ENCODE measurements at regions not wholly inside any gene's neighbourhood (a gene's known extent, or its start where the extent isn't known, plus 50 kb on each side); places are given as distances from the start of the nearest gene placed in this dataset.

GRCh38 chr4:30262379-30262778 lies 457.8 kb upstream of the PCDH7 start:
- Histone ChIP-seq H3K36me3 (ENCODE audit: insufficient read depth, low read length) (no peaks in the 10 kb centered on the region), H2AFZ (ENCODE audit: low read length) (no peak overlapping the region), H3K79me2 (ENCODE audit: insufficient read depth, low read depth, low read length) (no peaks in the 10 kb centered on the region), H4K20me1 (ENCODE audit: insufficient read depth, low read length) (no peaks in the 10 kb centered on the region), H3K4me2 (ENCODE audit: low read length) (no peak overlapping the region), H3K27ac (ENCODE audit: low read depth, low read length, poor library complexity, severe bottlenecking) (no peak overlapping the region), H3K9me2 (ENCODE audit: insufficient read depth, low read length) (no peaks in the 10 kb centered on the region), H3K4me1 (ENCODE audit: insufficient read depth, low read length, poor library complexity, severe bottlenecking) (no peaks in the 10 kb centered on the region), H3K4me3 (ENCODE audit: low read depth, low read length, poor library complexity, severe bottlenecking) (no peak overlapping the region), H3K9me3 (ENCODE audit: low read length) (0 out of 2 replicates have a peak, but pooled peaks cover 4% of the 10 kb centered on the region)
- ChIA-PET POLR2A (interaction anchor here (0.5 kb wide), 1 partner anchor 1024 kb away, joined by 3 read pairs; no protein-coding TSS in a partner anchor), CTCF (ENCODE audit: unreplicated experiment) (no interaction called here)
- no peak for DNase-seq (ENCODE audit: low spot score)
- TF ChIP-seq EZH2phosphoT487 (IDR thresholded peaks at IDR 0.05; ENCODE audit: borderline replicate concordance, low read depth, low read length): no peak
- TF ChIP-seq, protein P1, sequence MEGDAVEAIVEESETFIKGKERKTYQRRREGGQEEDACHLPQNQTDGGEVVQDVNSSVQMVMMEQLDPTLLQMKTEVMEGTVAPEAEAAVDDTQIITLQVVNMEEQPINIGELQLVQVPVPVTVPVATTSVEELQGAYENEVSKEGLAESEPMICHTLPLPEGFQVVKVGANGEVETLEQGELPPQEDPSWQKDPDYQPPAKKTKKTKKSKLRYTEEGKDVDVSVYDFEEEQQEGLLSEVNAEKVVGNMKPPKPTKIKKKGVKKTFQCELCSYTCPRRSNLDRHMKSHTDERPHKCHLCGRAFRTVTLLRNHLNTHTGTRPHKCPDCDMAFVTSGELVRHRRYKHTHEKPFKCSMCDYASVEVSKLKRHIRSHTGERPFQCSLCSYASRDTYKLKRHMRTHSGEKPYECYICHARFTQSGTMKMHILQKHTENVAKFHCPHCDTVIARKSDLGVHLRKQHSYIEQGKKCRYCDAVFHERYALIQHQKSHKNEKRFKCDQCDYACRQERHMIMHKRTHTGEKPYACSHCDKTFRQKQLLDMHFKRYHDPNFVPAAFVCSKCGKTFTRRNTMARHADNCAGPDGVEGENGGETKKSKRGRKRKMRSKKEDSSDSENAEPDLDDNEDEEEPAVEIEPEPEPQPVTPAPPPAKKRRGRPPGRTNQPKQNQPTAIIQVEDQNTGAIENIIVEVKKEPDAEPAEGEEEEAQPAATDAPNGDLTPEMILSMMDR (conservative IDR thresholded peaks at IDR 0.05; ENCODE audit: low read length): no peak
- no TSS peak for BruUV-seq (replicated peaks)
- intact Hi-C loops (cut with micrococcal nuclease; ENCODE audit: unreplicated experiment): no loop called here

DNA sequence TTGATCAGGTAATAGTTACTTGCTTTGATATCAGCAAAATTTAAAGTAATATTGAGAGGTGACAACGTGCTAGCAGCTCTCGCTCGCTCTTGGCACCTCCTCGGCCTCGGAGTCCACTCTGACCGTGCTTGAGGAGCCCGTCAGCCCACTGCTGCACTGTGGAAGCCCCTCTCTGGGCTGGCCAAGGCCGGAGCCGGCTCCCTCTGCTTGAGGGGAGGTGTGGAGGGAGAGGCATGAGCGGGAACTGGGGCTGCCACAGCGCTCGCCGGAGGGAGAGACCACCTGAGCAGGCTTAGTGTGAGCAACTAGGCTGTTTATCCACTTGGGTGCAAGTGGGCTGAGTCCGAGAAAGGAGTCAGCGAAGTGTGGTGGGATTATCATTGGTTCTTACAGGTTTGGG lies 455.7 kb upstream of the PCDH7 start:
- no peak overlapping the region for H3K27ac ChIP-seq (ENCODE audit: low read depth, low read length, poor library complexity, severe bottlenecking)

DNA sequence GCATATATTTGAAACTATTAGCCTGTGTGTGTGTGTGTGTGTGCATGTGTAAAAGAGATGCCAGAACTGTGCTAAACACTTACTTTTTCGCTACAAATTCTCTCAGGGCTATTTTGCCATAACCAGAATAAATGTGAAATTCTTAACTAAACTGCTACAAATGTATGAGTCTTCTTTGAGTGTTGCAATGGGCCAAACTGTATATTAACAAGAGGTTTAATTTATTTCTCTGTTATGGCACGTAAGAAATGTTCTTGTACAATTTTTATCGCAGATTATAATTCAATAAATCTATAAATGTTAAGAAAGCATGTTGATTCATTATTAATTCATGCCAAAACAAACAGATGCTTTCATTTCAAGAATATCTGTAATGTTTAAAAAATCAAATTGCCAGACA lies 454.5 kb upstream of the PCDH7 start:
- no TSS peak for BruUV-seq (replicated peaks)
- TF ChIP-seq EZH2phosphoT487 (IDR thresholded peaks at IDR 0.05; ENCODE audit: borderline replicate concordance, low read depth, low read length): no peak
- TF ChIP-seq, protein P1 (conservative IDR thresholded peaks at IDR 0.05; ENCODE audit: low read length): no peak
- H3K27ac ChIP-seq (ENCODE audit: low read depth, low read length, poor library complexity, severe bottlenecking): no peak overlapping the region
- intact Hi-C loops (cut with micrococcal nuclease; ENCODE audit: unreplicated experiment): no loop called here
- no peak for DNase-seq (ENCODE audit: low spot score)
- ChIA-PET CTCF (ENCODE audit: unreplicated experiment) (no interaction called here), POLR2A (no interaction called here)
- no peaks in the 10 kb centered on the region for H3K36me3 ChIP-seq (ENCODE audit: insufficient read depth, low read length)
- H3K4me1 ChIP-seq (ENCODE audit: insufficient read depth, low read length, poor library complexity, severe bottlenecking): no peaks in the 10 kb centered on the region
- H3K9me3 ChIP-seq (ENCODE audit: low read length): 0 out of 2 replicates have a peak, but pooled peaks cover 4% of the 10 kb centered on the region
- H2AFZ ChIP-seq (ENCODE audit: low read length): no peak overlapping the region
- H3K9me2 ChIP-seq (ENCODE audit: insufficient read depth, low read length): no peaks in the 10 kb centered on the region
- no peaks in the 10 kb centered on the region for H3K79me2 ChIP-seq (ENCODE audit: insufficient read depth, low read depth, low read length)
- H3K4me3 ChIP-seq (ENCODE audit: low read depth, low read length, poor library complexity, severe bottlenecking): no peak overlapping the region
- no peaks in the 10 kb centered on the region for H4K20me1 ChIP-seq (ENCODE audit: insufficient read depth, low read length)
- H3K4me2 ChIP-seq (ENCODE audit: low read length): no peak overlapping the region

More for the DNA sequence above, 455.7 kb upstream of the PCDH7 start:
- H3K4me3 ChIP-seq (ENCODE audit: low read depth, low read length, poor library complexity, severe bottlenecking): no peak overlapping the region
- TF ChIP-seq, protein P1 (conservative IDR thresholded peaks at IDR 0.05; ENCODE audit: low read length): no peak
- no peak for TF ChIP-seq EZH2phosphoT487 (IDR thresholded peaks at IDR 0.05; ENCODE audit: borderline replicate concordance, low read depth, low read length)
- intact Hi-C loops (cut with micrococcal nuclease; ENCODE audit: unreplicated experiment): no loop called here
- H3K4me1 ChIP-seq (ENCODE audit: insufficient read depth, low read length, poor library complexity, severe bottlenecking): no peaks in the 10 kb centered on the region
- ChIA-PET POLR2A (no interaction called here), CTCF (ENCODE audit: unreplicated experiment) (no interaction called here)
- H3K4me2 ChIP-seq (ENCODE audit: low read length): no peak overlapping the region
- H3K79me2 ChIP-seq (ENCODE audit: insufficient read depth, low read depth, low read length): no peaks in the 10 kb centered on the region
- BruUV-seq (replicated peaks): no TSS peak
- no peak overlapping the region for H2AFZ ChIP-seq (ENCODE audit: low read length)
- H3K36me3 ChIP-seq (ENCODE audit: insufficient read depth, low read length): no peaks in the 10 kb centered on the region
- H4K20me1 ChIP-seq (ENCODE audit: insufficient read depth, low read length): no peaks in the 10 kb centered on the region
- DNase-seq (ENCODE audit: low spot score): no peak
- no peaks in the 10 kb centered on the region for H3K9me2 ChIP-seq (ENCODE audit: insufficient read depth, low read length)
- 0 out of 2 replicates have a peak, but pooled peaks cover 4% of the 10 kb centered on the region for H3K9me3 ChIP-seq (ENCODE audit: low read length)
